ENCODE measurements at regions not wholly inside any gene's neighbourhood (a gene's known extent, or its start where the extent isn't known, plus 50 kb on each side); places are given as distances from the start of the nearest gene placed in this dataset.

DNA sequence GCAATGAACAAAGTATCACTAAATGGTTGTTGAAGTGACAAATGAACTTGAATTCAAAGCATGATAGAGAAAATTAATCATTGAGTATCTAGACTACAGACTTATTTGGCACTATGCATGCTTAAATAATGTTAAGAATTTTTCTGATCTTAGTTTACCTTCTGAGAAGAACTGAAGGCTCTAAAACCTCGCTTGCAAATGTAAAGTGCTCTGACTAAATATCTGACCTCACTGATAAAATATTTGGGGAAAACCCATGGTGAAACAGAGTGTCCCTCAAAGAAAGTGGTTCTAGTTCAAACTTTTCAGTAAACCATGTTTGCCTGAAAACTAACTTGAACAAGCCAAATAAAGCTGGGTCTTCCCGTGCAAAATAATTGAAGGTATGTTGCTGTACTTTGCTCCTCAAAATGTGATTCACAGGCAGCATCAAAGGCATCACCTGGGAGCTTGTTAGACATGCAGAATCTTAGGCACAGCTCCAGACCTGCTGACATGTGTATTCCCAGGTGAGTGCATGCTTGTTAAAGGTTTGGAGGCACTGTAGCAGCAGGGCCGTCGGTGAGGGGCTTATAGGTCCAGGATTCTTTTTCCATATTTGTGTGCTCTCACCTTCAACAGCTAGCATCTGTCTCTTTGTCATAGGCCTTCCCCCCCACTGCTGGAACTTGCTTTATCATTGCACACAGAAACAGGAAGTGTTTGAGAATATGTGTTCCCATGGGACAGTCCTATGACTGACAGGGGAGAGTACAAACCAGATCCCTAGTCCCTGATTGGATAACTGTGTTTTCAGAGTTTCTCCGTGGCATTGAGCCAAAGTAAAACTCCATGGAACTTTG lies 524.2 kb upstream of the LMCD1 start:
- peak in 2 of 3 donors; percentile 1 to 5 for DNase-seq

DNA sequence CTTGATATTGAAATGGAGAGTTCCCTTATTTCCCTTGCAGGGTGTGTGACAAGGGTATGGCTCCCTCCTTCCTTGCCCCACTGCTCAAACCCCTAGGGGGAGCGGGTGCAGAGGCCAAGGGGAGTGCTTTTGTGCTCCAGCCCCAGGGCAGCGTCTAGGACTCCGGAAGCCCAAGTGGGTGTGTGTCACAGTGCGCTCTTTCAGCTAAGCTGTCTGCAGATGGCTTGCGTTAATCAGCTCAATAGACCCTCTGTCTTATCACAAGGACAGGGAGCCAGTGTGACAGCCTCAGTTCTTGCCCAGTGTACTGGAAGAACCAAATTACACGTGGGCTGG lies 523.6 kb upstream of the LMCD1 start:
- 97% methylated on average over 5 of the region's 6 CpGs for WGBS (ENCODE audit: insufficient coverage)
- ChIA-PET CTCF (no interaction called here), POLR2A (no interaction called here)
- Histone ChIP-seq H3K36me3 (ENCODE audit: control insufficient read depth in 4 of 4, insufficient read depth in 4 of 4, low read length in 3 of 4) (no peaks in the 10 kb centered on the region), H3K27me3 (replicated peaks in 2 of 5; ENCODE audit: control insufficient read depth in 4 of 5, insufficient read depth in 5 of 5, low read length in 4 of 5) (no peaks in the 10 kb centered on the region), H3K4me3 (ENCODE audit: control insufficient read depth in 1 of 7, extremely low read depth in 1 of 7, insufficient read depth in 4 of 7, low read depth in 2 of 7, low read length in 6 of 7) (no peak overlapping the region), H3K27ac (ENCODE audit: insufficient read depth in 1 of 2, low read depth in 1 of 2, low read length in 2 of 2, poor library complexity in 1 of 2, severe bottlenecking in 2 of 2) (no peak overlapping the region), H3K9me3 (ENCODE audit: control extremely low read depth in 1 of 5, control insufficient read depth in 4 of 5, insufficient read depth in 2 of 5, low read depth in 1 of 5, low read length in 4 of 5) (peaks cover 0 to 1% (median 0%) of the 10 kb centered on the region in 5 experiments), H3K4me1 (ENCODE audit: control extremely low read depth in 1 of 4, control insufficient read depth in 4 of 4, insufficient read depth in 4 of 4, low read length in 3 of 4) (no peaks in the 10 kb centered on the region)
- DNase-seq, result no peak

More for the DNA sequence above, 524.2 kb upstream of the LMCD1 start:
- ChIA-PET POLR2A (no interaction called here), CTCF (no interaction called here)
- Histone ChIP-seq H3K4me1 (ENCODE audit: control extremely low read depth in 1 of 4, control insufficient read depth in 4 of 4, insufficient read depth in 4 of 4, low read length in 3 of 4) (no peaks in the 10 kb centered on the region), H3K27ac (ENCODE audit: insufficient read depth in 1 of 2, low read depth in 1 of 2, low read length in 2 of 2, poor library complexity in 1 of 2, severe bottlenecking in 2 of 2) (no peak overlapping the region), H3K9me3 (ENCODE audit: control extremely low read depth in 1 of 5, control insufficient read depth in 4 of 5, insufficient read depth in 2 of 5, low read depth in 1 of 5, low read length in 4 of 5) (peaks cover 0 to 1% (median 0%) of the 10 kb centered on the region in 5 experiments), H3K36me3 (ENCODE audit: control insufficient read depth in 4 of 4, insufficient read depth in 4 of 4, low read length in 3 of 4) (no peaks in the 10 kb centered on the region), H3K4me3 (ENCODE audit: control insufficient read depth in 1 of 7, extremely low read depth in 1 of 7, insufficient read depth in 4 of 7, low read depth in 2 of 7, low read length in 6 of 7) (no peak overlapping the region), H3K27me3 (replicated peaks in 2 of 5; ENCODE audit: control insufficient read depth in 4 of 5, insufficient read depth in 5 of 5, low read length in 4 of 5) (no peaks in the 10 kb centered on the region)
- 96% methylated on average over 4 of the region's 5 CpGs for WGBS (ENCODE audit: insufficient coverage)

DNA sequence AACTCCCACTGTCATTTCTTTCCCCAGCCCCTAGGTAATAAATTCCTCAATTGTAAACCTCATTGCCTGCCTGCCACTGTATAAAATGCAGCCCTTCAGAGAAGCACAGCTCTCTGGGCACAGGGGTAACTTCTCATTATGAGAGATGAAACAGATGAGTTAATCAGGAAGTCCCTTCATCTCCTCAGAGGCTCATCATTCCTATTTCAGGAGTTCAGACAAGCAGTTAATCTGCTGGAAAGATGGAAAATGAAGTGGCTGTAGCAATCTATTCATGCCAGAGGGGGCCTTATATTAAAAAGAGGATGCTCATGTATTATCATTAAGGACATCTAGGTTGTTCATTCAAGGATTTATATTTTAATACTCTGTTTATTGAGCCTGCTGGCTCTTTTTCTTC lies 519.5 kb upstream of the LMCD1 start:
- Histone ChIP-seq H3K27ac (ENCODE audit: insufficient read depth in 1 of 2, low read depth in 1 of 2, low read length in 2 of 2, poor library complexity in 1 of 2, severe bottlenecking in 2 of 2) (no peak overlapping the region), H3K27me3 (replicated peaks in 2 of 5; ENCODE audit: control insufficient read depth in 4 of 5, insufficient read depth in 5 of 5, low read length in 4 of 5) (no peaks in the 10 kb centered on the region), H3K4me3 (ENCODE audit: control insufficient read depth in 1 of 7, extremely low read depth in 1 of 7, insufficient read depth in 4 of 7, low read depth in 2 of 7, low read length in 6 of 7) (no peak overlapping the region), H3K36me3 (ENCODE audit: control insufficient read depth in 4 of 4, insufficient read depth in 4 of 4, low read length in 3 of 4) (no peaks in the 10 kb centered on the region), H3K9me3 (ENCODE audit: control extremely low read depth in 1 of 5, control insufficient read depth in 4 of 5, insufficient read depth in 2 of 5, low read depth in 1 of 5, low read length in 4 of 5) (peaks cover 0 to 1% (median 0%) of the 10 kb centered on the region in 5 experiments), H3K4me1 (ENCODE audit: control extremely low read depth in 1 of 4, control insufficient read depth in 4 of 4, insufficient read depth in 4 of 4, low read length in 3 of 4) (no peaks in the 10 kb centered on the region)
- POLR2A ChIA-PET, result no interaction called here
- no peak for DNase-seq
- CTCF ChIA-PET, result no interaction called here

DNA sequence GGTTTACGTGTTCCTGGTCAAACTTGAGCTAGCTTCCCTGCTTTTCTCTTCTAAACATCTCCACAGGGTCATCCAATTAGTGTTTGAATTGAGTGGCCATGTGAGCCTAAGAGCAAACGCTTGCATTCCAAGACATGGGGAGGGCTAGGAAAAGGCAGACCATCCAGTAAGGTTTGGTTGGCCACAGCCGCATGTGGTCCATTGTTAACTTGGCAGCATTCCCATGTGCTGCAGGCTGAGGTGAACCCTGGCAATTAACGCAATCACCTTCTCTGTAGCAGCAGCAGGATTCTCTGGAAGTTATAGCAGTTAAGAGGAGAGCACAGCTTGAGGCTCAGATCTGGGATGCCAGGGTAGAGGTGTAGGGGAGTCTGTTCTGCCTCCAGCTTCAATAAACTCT lies 502.2 kb upstream of the LMCD1 start:
- Histone ChIP-seq H3K4me1 (ENCODE audit: control extremely low read depth in 1 of 4, control insufficient read depth in 4 of 4, insufficient read depth in 4 of 4, low read length in 3 of 4) (no peaks in the 10 kb centered on the region), H3K27me3 (replicated peaks in 2 of 5; ENCODE audit: control insufficient read depth in 4 of 5, insufficient read depth in 5 of 5, low read length in 4 of 5) (peaks cover 0 to 4% (median 2%) of the 10 kb centered on the region in 5 experiments), H3K9me3 (ENCODE audit: control extremely low read depth in 1 of 5, control insufficient read depth in 4 of 5, insufficient read depth in 2 of 5, low read depth in 1 of 5, low read length in 4 of 5) (no peaks in the 10 kb centered on the region), H3K27ac (ENCODE audit: insufficient read depth in 1 of 2, low read depth in 1 of 2, low read length in 2 of 2, poor library complexity in 1 of 2, severe bottlenecking in 2 of 2) (no peak overlapping the region), H3K4me3 (ENCODE audit: control insufficient read depth in 1 of 7, extremely low read depth in 1 of 7, insufficient read depth in 4 of 7, low read depth in 2 of 7, low read length in 6 of 7) (no peak overlapping the region), H3K36me3 (ENCODE audit: control insufficient read depth in 4 of 4, insufficient read depth in 4 of 4, low read length in 3 of 4) (no peaks in the 10 kb centered on the region)
- WGBS (ENCODE audit: insufficient coverage), result 87% methylated on average over 3 of the region's 4 CpGs
- DNase-seq, result no peak
- POLR2A ChIA-PET, result no interaction called here
- CTCF ChIA-PET, result no interaction called here

DNA sequence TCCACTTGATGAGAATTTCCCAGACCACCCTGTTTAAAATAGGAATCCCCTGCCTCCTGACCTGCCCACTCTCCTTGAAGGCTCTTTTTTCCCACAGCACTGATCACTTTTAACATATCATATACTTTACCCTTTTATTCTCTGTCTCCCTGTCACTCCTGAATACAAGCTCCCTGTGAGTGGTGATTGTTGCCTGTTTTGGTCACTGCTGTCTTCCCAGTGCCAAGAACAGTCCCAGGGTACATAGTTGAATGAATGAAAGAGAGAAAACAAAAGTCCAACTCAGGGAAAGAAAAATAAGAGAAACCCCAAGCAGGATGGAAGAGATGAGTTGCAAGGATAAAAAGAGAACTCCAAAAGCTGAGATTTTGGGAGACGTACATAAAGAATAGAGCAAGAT lies 500.3 kb upstream of the LMCD1 start:
- POLR2A ChIA-PET, result no interaction called here
- 78% methylated on average over 1 of the region's 1 CpG for WGBS (ENCODE audit: insufficient coverage)
- CTCF ChIA-PET, result no interaction called here

DNA sequence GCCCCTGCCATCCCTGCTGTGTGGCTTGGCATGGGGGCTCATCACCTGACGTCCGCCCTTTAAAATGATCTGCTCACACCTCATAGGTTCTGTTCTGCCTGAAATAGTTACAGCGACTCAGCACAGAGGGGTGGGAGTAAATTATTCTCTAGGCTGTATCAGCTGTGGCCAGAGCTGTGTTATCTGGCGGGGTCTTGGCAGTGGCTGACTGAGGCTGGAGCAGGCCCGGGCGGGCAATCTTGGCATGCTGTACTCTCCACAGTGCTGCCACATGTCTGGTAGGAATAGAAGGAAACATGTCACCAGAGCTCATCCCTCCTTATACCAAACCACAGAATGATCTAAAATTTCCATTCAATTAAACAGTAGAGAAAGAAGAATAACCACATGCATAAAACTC lies 499.9 kb upstream of the LMCD1 start:
- H3K36me3 ChIP-seq (ENCODE audit: control insufficient read depth in 4 of 4, insufficient read depth in 4 of 4, low read length in 3 of 4), result no peaks in the 10 kb centered on the region
- H3K9me3 ChIP-seq (ENCODE audit: control extremely low read depth in 1 of 5, control insufficient read depth in 4 of 5, insufficient read depth in 2 of 5, low read depth in 1 of 5, low read length in 4 of 5), result peaks cover 0 to 2% (median 0%) of the 10 kb centered on the region in 5 experiments
- no peak for DNase-seq
- POLR2A ChIA-PET, result no interaction called here
- no peak overlapping the region for H3K4me3 ChIP-seq (ENCODE audit: control insufficient read depth in 1 of 7, extremely low read depth in 1 of 7, insufficient read depth in 4 of 7, low read depth in 2 of 7, low read length in 6 of 7)
- 97% methylated on average over 6 of the region's 6 CpGs for WGBS (ENCODE audit: insufficient coverage)
- no peak overlapping the region for H3K27ac ChIP-seq (ENCODE audit: insufficient read depth in 1 of 2, low read depth in 1 of 2, low read length in 2 of 2, poor library complexity in 1 of 2, severe bottlenecking in 2 of 2)
- no peaks in the 10 kb centered on the region for H3K4me1 ChIP-seq (ENCODE audit: control extremely low read depth in 1 of 4, control insufficient read depth in 4 of 4, insufficient read depth in 4 of 4, low read length in 3 of 4)
- H3K27me3 ChIP-seq (replicated peaks in 2 of 5; ENCODE audit: control insufficient read depth in 4 of 5, insufficient read depth in 5 of 5, low read length in 4 of 5), result peaks cover 0 to 4% (median 2%) of the 10 kb centered on the region in 5 experiments
- CTCF ChIA-PET, result no interaction called here

More for the DNA sequence above, 500.3 kb upstream of the LMCD1 start:
- DNase-seq, result no peak
- H3K9me3 ChIP-seq (ENCODE audit: control extremely low read depth in 1 of 5, control insufficient read depth in 4 of 5, insufficient read depth in 2 of 5, low read depth in 1 of 5, low read length in 4 of 5), result peaks cover 0 to 2% (median 0%) of the 10 kb centered on the region in 5 experiments
- H3K36me3 ChIP-seq (ENCODE audit: control insufficient read depth in 4 of 4, insufficient read depth in 4 of 4, low read length in 3 of 4), result no peaks in the 10 kb centered on the region
- H3K27me3 ChIP-seq (replicated peaks in 2 of 5; ENCODE audit: control insufficient read depth in 4 of 5, insufficient read depth in 5 of 5, low read length in 4 of 5), result peaks cover 0 to 4% (median 2%) of the 10 kb centered on the region in 5 experiments
- H3K4me1 ChIP-seq (ENCODE audit: control extremely low read depth in 1 of 4, control insufficient read depth in 4 of 4, insufficient read depth in 4 of 4, low read length in 3 of 4), result no peaks in the 10 kb centered on the region
- no peak overlapping the region for H3K27ac ChIP-seq (ENCODE audit: insufficient read depth in 1 of 2, low read depth in 1 of 2, low read length in 2 of 2, poor library complexity in 1 of 2, severe bottlenecking in 2 of 2)
- H3K4me3 ChIP-seq (ENCODE audit: control insufficient read depth in 1 of 7, extremely low read depth in 1 of 7, insufficient read depth in 4 of 7, low read depth in 2 of 7, low read length in 6 of 7), result no peak overlapping the region

DNA sequence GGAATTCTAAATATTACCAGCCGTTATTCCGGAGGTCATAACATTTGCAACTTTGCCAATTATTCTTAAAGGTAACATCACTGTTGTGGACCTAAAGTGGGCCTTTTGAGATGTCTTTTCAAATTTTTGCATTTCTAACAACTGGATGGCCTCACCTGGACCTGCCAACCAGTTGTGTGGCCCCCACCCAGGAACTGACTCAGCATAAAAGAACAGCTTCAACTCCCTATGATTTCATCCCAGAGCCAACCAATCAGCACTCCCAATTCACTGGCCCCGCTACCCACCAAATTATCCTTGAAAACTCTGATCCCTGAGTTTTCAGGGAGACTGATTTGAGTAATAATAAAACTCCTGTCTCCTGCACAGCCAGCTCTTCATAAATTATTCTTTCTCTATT lies 489.7 kb upstream of the LMCD1 start:
- no peaks in the 10 kb centered on the region for H3K36me3 ChIP-seq (ENCODE audit: control insufficient read depth in 4 of 4, insufficient read depth in 4 of 4, low read length in 3 of 4)
- H3K27me3 ChIP-seq (replicated peaks in 2 of 5; ENCODE audit: control insufficient read depth in 4 of 5, insufficient read depth in 5 of 5, low read length in 4 of 5), result no peaks in the 10 kb centered on the region
- POLR2A ChIA-PET, result no interaction called here
- H3K27ac ChIP-seq (ENCODE audit: insufficient read depth in 1 of 2, low read depth in 1 of 2, low read length in 2 of 2, poor library complexity in 1 of 2, severe bottlenecking in 2 of 2), result no peak overlapping the region
- no peak for DNase-seq
- CTCF ChIA-PET, result no interaction called here
- peaks cover 0 to 12% (median 0%) of the 10 kb centered on the region in 5 experiments for H3K9me3 ChIP-seq (ENCODE audit: control extremely low read depth in 1 of 5, control insufficient read depth in 4 of 5, insufficient read depth in 2 of 5, low read depth in 1 of 5, low read length in 4 of 5)
- no peaks in the 10 kb centered on the region for H3K4me1 ChIP-seq (ENCODE audit: control extremely low read depth in 1 of 4, control insufficient read depth in 4 of 4, insufficient read depth in 4 of 4, low read length in 3 of 4)
- no CpG with 5 or more reads among the region's 3 CpGs for WGBS (ENCODE audit: insufficient coverage)
- H3K4me3 ChIP-seq (ENCODE audit: control insufficient read depth in 1 of 7, extremely low read depth in 1 of 7, insufficient read depth in 4 of 7, low read depth in 2 of 7, low read length in 6 of 7), result no peak overlapping the region
